ENCODE measurements at regions not wholly inside any gene's neighbourhood (a gene's known extent, or its start where the extent isn't known, plus 50 kb on each side); places are given as distances from the start of the nearest gene placed in this dataset.

GRCh38 chr6:18829272-18829870 lies 442.2 kb downstream of the RNF144B start:
- TF ChIP-seq, protein P1, sequence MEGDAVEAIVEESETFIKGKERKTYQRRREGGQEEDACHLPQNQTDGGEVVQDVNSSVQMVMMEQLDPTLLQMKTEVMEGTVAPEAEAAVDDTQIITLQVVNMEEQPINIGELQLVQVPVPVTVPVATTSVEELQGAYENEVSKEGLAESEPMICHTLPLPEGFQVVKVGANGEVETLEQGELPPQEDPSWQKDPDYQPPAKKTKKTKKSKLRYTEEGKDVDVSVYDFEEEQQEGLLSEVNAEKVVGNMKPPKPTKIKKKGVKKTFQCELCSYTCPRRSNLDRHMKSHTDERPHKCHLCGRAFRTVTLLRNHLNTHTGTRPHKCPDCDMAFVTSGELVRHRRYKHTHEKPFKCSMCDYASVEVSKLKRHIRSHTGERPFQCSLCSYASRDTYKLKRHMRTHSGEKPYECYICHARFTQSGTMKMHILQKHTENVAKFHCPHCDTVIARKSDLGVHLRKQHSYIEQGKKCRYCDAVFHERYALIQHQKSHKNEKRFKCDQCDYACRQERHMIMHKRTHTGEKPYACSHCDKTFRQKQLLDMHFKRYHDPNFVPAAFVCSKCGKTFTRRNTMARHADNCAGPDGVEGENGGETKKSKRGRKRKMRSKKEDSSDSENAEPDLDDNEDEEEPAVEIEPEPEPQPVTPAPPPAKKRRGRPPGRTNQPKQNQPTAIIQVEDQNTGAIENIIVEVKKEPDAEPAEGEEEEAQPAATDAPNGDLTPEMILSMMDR (conservative IDR thresholded peaks at IDR 0.05; ENCODE audit: low read depth, low read length), result no peak
- Histone ChIP-seq H2AFZ (ENCODE audit: low read depth) (no peak overlapping the region), H3K36me3 (ENCODE audit: insufficient read depth) (no peaks in the 10 kb centered on the region), H3K4me1 (ENCODE audit: low read depth, poor library complexity, severe bottlenecking) (no peaks in the 10 kb centered on the region), H3K27ac (no peak overlapping the region), H3K4me2 (no peak overlapping the region), H3K27me3 (ENCODE audit: insufficient read depth, low read depth) (no peaks in the 10 kb centered on the region), H3K9ac (no peak overlapping the region), H3K79me2 (ENCODE audit: insufficient read depth, low read depth) (no peaks in the 10 kb centered on the region), H4K20me1 (ENCODE audit: insufficient read depth) (no peaks in the 10 kb centered on the region), H3K4me3 (IDR thresholded peaks at IDR 0.05; ENCODE audit: insufficient read depth, low read depth, low read length) (no peak overlapping the region)

DNA sequence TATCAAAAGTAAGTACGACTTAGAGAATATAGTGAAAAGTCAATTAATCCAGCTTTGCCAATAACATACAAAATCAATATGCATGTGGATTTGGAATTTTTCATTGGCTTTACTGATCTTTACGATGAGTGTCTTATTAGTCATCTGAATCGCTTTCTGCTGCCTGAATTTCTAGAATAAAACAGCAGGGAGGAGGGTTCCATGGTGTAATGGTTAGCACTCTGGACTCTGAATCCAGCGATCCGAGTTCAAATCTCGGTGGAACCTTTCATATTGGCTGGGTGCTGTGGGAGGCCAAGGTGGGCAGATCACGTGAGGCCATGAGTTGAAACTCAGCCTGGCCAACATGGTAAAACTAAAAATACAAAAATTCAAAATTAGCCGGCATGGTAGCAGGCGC lies 448.8 kb downstream of the RNF144B start:
- TF ChIP-seq, protein P1 (conservative IDR thresholded peaks at IDR 0.05; ENCODE audit: low read depth, low read length), result no peak
- no peaks in the 10 kb centered on the region for H3K4me1 ChIP-seq (ENCODE audit: low read depth, poor library complexity, severe bottlenecking)
- H3K27me3 ChIP-seq (ENCODE audit: insufficient read depth, low read depth), result no peaks in the 10 kb centered on the region
- H3K4me3 ChIP-seq (IDR thresholded peaks at IDR 0.05; ENCODE audit: insufficient read depth, low read depth, low read length), result no peak overlapping the region
- H3K79me2 ChIP-seq (ENCODE audit: insufficient read depth, low read depth), result no peaks in the 10 kb centered on the region
- no peak overlapping the region for H3K27ac ChIP-seq
- H3K4me2 ChIP-seq, result no peak overlapping the region
- H2AFZ ChIP-seq (ENCODE audit: low read depth), result no peak overlapping the region
- no peaks in the 10 kb centered on the region for H4K20me1 ChIP-seq (ENCODE audit: insufficient read depth)
- H3K9ac ChIP-seq, result no peak overlapping the region
- H3K36me3 ChIP-seq (ENCODE audit: insufficient read depth), result no peaks in the 10 kb centered on the region

DNA sequence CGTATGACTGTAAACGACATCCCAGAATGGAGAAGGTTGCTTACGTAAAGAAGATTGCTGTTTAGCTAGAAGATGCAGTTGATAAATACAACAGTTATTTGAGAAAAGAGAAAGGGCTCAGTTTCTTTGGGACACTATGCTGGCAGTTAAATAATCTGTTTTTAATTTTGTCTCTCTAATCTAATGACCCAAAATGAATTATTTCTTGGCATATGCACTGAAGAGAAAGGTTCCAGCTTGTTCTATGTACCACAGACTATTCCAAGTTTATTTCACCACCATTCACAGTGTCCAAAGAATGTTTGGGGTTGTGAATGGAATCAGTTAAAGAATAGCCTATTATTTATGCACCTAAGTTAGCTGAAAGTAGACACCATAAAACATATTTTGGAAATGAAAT lies 449.9 kb downstream of the RNF144B start:
- Histone ChIP-seq H4K20me1 (ENCODE audit: insufficient read depth) (no peaks in the 10 kb centered on the region), H3K4me2 (no peak overlapping the region), H3K27me3 (ENCODE audit: insufficient read depth, low read depth) (no peaks in the 10 kb centered on the region), H3K27ac (no peak overlapping the region), H3K4me3 (IDR thresholded peaks at IDR 0.05; ENCODE audit: insufficient read depth, low read depth, low read length) (no peak overlapping the region), H3K9ac (no peak overlapping the region), H2AFZ (ENCODE audit: low read depth) (no peak overlapping the region), H3K79me2 (ENCODE audit: insufficient read depth, low read depth) (no peaks in the 10 kb centered on the region), H3K4me1 (ENCODE audit: low read depth, poor library complexity, severe bottlenecking) (no peaks in the 10 kb centered on the region), H3K36me3 (ENCODE audit: insufficient read depth) (no peaks in the 10 kb centered on the region)
- TF ChIP-seq, protein P1 (conservative IDR thresholded peaks at IDR 0.05; ENCODE audit: low read depth, low read length), result no peak

DNA sequence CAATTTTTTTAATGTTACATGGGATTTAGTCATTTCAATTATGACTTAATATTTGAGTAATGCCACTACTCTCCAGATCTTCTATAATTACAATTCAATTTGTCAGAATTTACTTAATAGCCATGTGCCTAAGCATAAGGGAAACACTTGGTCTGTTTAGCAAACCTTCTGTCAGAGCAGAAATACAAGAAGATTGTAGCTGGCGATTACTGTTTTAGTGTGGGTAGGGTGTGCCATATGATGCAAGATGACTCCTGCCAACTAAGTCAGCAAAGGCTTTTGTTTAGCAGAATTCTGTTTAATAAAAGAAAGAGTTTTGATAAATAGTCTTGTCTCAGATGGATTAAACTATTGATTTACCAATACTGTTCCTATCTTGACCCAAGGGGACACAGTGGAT lies 455.4 kb downstream of the RNF144B start:
- H3K36me3 ChIP-seq (ENCODE audit: insufficient read depth), result no peaks in the 10 kb centered on the region
- H3K27ac ChIP-seq, result no peak overlapping the region
- no peak overlapping the region for H3K4me3 ChIP-seq (IDR thresholded peaks at IDR 0.05; ENCODE audit: insufficient read depth, low read depth, low read length)
- no peaks in the 10 kb centered on the region for H4K20me1 ChIP-seq (ENCODE audit: insufficient read depth)
- no peaks in the 10 kb centered on the region for H3K79me2 ChIP-seq (ENCODE audit: insufficient read depth, low read depth)
- H3K4me2 ChIP-seq, result no peak overlapping the region
- H3K27me3 ChIP-seq (ENCODE audit: insufficient read depth, low read depth), result no peaks in the 10 kb centered on the region
- no peak overlapping the region for H2AFZ ChIP-seq (ENCODE audit: low read depth)
- TF ChIP-seq, protein P1 (conservative IDR thresholded peaks at IDR 0.05; ENCODE audit: low read depth, low read length), result no peak
- no peaks in the 10 kb centered on the region for H3K4me1 ChIP-seq (ENCODE audit: low read depth, poor library complexity, severe bottlenecking)
- no peak overlapping the region for H3K9ac ChIP-seq
